Trophoblast cell (in vitro differentiated cells and primary cell): ENCODE measurements at regions not wholly inside any gene's neighbourhood (a gene's known extent, or its start where the extent isn't known, plus 50 kb on each side); places are given as distances from the start of the nearest gene placed in this dataset.

Source experiments
- DNase-seq, 2 donors: peaks; one replicate each; pipeline ENCODE4 v3.0.0-alpha.2; 2016
- H2AFZ ChIP-seq: 2 replicates; pipeline ENCODE4 v1.6.1; 2013; ENCODE audit warnings: low read length, moderate library complexity, mild to moderate bottlenecking; ENCODE audit not compliant: insufficient read depth, poor library complexity
- H2AK5ac ChIP-seq: 2 replicates; pipeline ENCODE4 v1.6.1; 2013; ENCODE audit warnings: mild to moderate bottlenecking, low read length
- H2BK120ac ChIP-seq: 2 replicates; pipeline ENCODE4 v1.6.1; 2013; ENCODE audit warnings: low read length, mild to moderate bottlenecking, moderate library complexity; ENCODE audit not compliant: insufficient read depth, poor library complexity
- H2BK12ac ChIP-seq: 2 replicates; pipeline ENCODE4 v1.6.1; 2013; ENCODE audit warnings: mild to moderate bottlenecking, low read length, moderate library complexity
- H2BK5ac ChIP-seq: 2 replicates; pipeline ENCODE4 v1.6.1; 2013; ENCODE audit warnings: low read length, low read depth, moderate library complexity, mild to moderate bottlenecking; ENCODE audit not compliant: poor library complexity
- H3K14ac ChIP-seq: 2 replicates; pipeline ENCODE4 v1.6.1; 2013; ENCODE audit warnings: mild to moderate bottlenecking, low read length
- H3K18ac ChIP-seq: 2 replicates; pipeline ENCODE4 v1.6.1; 2013; ENCODE audit warnings: mild to moderate bottlenecking, low read length
- H3K23ac ChIP-seq: 2 replicates; pipeline ENCODE4 v1.6.1; 2013; ENCODE audit warnings: low read length
- H3K27ac ChIP-seq: 2 replicates; pipeline ENCODE4 v1.5.1; 2013; ENCODE audit warnings: low read depth, mild to moderate bottlenecking, inconsistent platforms, low read length, moderate library complexity
- H3K27me3 ChIP-seq: 2 replicates; pipeline ENCODE4 v1.6.1; 2013; ENCODE audit warnings: inconsistent platforms, mild to moderate bottlenecking, low read length, moderate library complexity; ENCODE audit not compliant: insufficient read depth
- H3K36me3 ChIP-seq, 2 experiments: 1 replicate in 1 of 2; 2 replicates in 1 of 2; pipeline ENCODE4 v1.6.1; 2013; ENCODE audit warnings: low read length in 2 of 2, mild to moderate bottlenecking in 2 of 2, moderate library complexity in 1 of 2; ENCODE audit not compliant: insufficient read depth in 2 of 2, control insufficient read depth in 1 of 2
- H3K4ac ChIP-seq: 2 replicates; pipeline ENCODE4 v1.6.1; 2013; ENCODE audit warnings: low read depth, mild to moderate bottlenecking, low read length, moderate library complexity
- H3K4me1 ChIP-seq, 2 experiments: 1 replicate in 1 of 2; 2 replicates in 1 of 2; pipeline ENCODE4 v1.6.1; 2013; ENCODE audit warnings: low read length in 2 of 2, mild to moderate bottlenecking in 2 of 2, moderate library complexity in 1 of 2; ENCODE audit not compliant: insufficient read depth in 2 of 2, control insufficient read depth in 1 of 2
- H3K4me2 ChIP-seq: 2 replicates; pipeline ENCODE4 v1.6.1; 2013; ENCODE audit warnings: inconsistent platforms, mild to moderate bottlenecking, low read length, moderate library complexity
- H3K4me3 ChIP-seq: 2 replicates; pipeline ENCODE4 v1.5.1; 2013; ENCODE audit warnings: mild to moderate bottlenecking, low read depth, low read length, inconsistent platforms
- H3K79me1 ChIP-seq: one replicate; pipeline ENCODE4 v1.6.1; 2013; ENCODE audit warnings: low read length
- H3K79me2 ChIP-seq: 2 replicates; pipeline ENCODE4 v1.6.1; 2013; ENCODE audit warnings: low read length, mild to moderate bottlenecking; ENCODE audit not compliant: control insufficient read depth, insufficient read depth, poor library complexity
- H3K9ac ChIP-seq: 2 replicates; pipeline ENCODE4 v1.6.1; 2013; ENCODE audit warnings: mild to moderate bottlenecking, low read length
- H3K9me3 ChIP-seq: 2 replicates; pipeline ENCODE4 v1.6.1; 2013; ENCODE audit warnings: low read depth, mild to moderate bottlenecking, control low read depth, inconsistent platforms, low read length; ENCODE audit not compliant: insufficient read depth
- H4K12ac ChIP-seq: 2 replicates; pipeline ENCODE4 v1.6.1; 2013; ENCODE audit warnings: low read depth, mild to moderate bottlenecking, low read length, moderate library complexity
- H4K8ac ChIP-seq: 2 replicates; pipeline ENCODE4 v1.6.1; 2013; ENCODE audit warnings: low read depth, mild to moderate bottlenecking, low read length, moderate library complexity
- H4K91ac ChIP-seq: one replicate; pipeline ENCODE4 v1.6.1; 2013; ENCODE audit warnings: low read depth, mild to moderate bottlenecking, low read length, moderate library complexity
- WGBS: extraction: QIAGEN DNeasy Blood & Tissue Kit; methylation state at CpG from one replicate; pipeline ENCODE4 v1.1.7; 2013; ENCODE audit warnings: missing lambda C conversion rate; ENCODE audit not compliant: insufficient read length, insufficient coverage; ENCODE audit errors: extremely low coverage; 5-methylcytosine and 5-hydroxymethylcytosine counted together

- Histone ChIP-seq H4K91ac (no peak overlapping the region), H3K36me3 (no peaks in the 10 kb centered on the region), H4K12ac (no peak overlapping the region), H3K23ac (no peak overlapping the region), H2BK5ac (no peak overlapping the region), H3K14ac (no peak overlapping the region), H4K8ac (no peak overlapping the region), H3K4me2 (no peak overlapping the region), H2AFZ (no peak overlapping the region), H3K4ac (no peak overlapping the region), H2BK12ac (no peak overlapping the region), H3K9me3 (no peaks in the 10 kb centered on the region), H3K79me2 (no peaks in the 10 kb centered on the region), H3K27ac (no peak overlapping the region), H3K4me3 (no peak overlapping the region), H3K9ac (no peak overlapping the region), H2BK120ac (no peak overlapping the region), H2AK5ac (no peak overlapping the region), H3K4me1 (no peaks in the 10 kb centered on the region), H3K79me1 (no peaks in the 10 kb centered on the region), H3K27me3 (no peaks in the 10 kb centered on the region), H3K18ac (no peak overlapping the region)
- no peak for DNase-seq
- WGBS: no CpG with 5 or more reads among the region's 3 CpGs
These were observed 165.2 kb upstream of the DOCK10 start for GRCh38 chr2:225207471-225207870.

GRCh38 chr2:225207043-225207442, 164.8 kb upstream of the DOCK10 start:
- no peak overlapping the region for H3K14ac ChIP-seq
- no peak overlapping the region for H2BK120ac ChIP-seq
- H2AK5ac ChIP-seq: no peak overlapping the region
- no peak overlapping the region for H2AFZ ChIP-seq
- H3K18ac ChIP-seq: no peak overlapping the region
- no peak overlapping the region for H3K4me3 ChIP-seq
- H4K91ac ChIP-seq: no peak overlapping the region
- H3K27me3 ChIP-seq: no peaks in the 10 kb centered on the region
- H4K8ac ChIP-seq: no peak overlapping the region
- no peaks in the 10 kb centered on the region for H3K79me2 ChIP-seq
- H3K9ac ChIP-seq: no peak overlapping the region
- no peak overlapping the region for H3K4ac ChIP-seq
- no peaks in the 10 kb centered on the region for H3K36me3 ChIP-seq
- no peak overlapping the region for H3K4me2 ChIP-seq
- no peaks in the 10 kb centered on the region for H3K79me1 ChIP-seq
- H3K9me3 ChIP-seq: no peaks in the 10 kb centered on the region
- no peak overlapping the region for H4K12ac ChIP-seq
- H2BK12ac ChIP-seq: no peak overlapping the region
- no peak for DNase-seq
- no CpG with 5 or more reads among the region's 1 CpG for WGBS
- H3K4me1 ChIP-seq: no peaks in the 10 kb centered on the region
- H3K27ac ChIP-seq: no peak overlapping the region
- no peak overlapping the region for H3K23ac ChIP-seq
- no peak overlapping the region for H2BK5ac ChIP-seq

GRCh38 chr2:225196579-225196978, 154.3 kb upstream of the DOCK10 start:
- H2AK5ac ChIP-seq: no peak overlapping the region
- H3K79me2 ChIP-seq: no peaks in the 10 kb centered on the region
- H3K27ac ChIP-seq: no peak overlapping the region
- no peaks in the 10 kb centered on the region for H3K9me3 ChIP-seq
- no peak overlapping the region for H3K9ac ChIP-seq
- no peak overlapping the region for H3K18ac ChIP-seq
- no peak overlapping the region for H3K14ac ChIP-seq
- DNase-seq: no peak
- H3K4me2 ChIP-seq: no peak overlapping the region
- no peak overlapping the region for H2AFZ ChIP-seq
- no peaks in the 10 kb centered on the region for H3K36me3 ChIP-seq
- H2BK120ac ChIP-seq: no peak overlapping the region
- no peaks in the 10 kb centered on the region for H3K79me1 ChIP-seq
- no peak overlapping the region for H4K8ac ChIP-seq
- H3K4me3 ChIP-seq: no peak overlapping the region
- no peaks in the 10 kb centered on the region for H3K4me1 ChIP-seq
- H4K12ac ChIP-seq: no peak overlapping the region
- no peak overlapping the region for H2BK5ac ChIP-seq
- H3K23ac ChIP-seq: no peak overlapping the region
- WGBS: no CpG with 5 or more reads among the region's 1 CpG
- H2BK12ac ChIP-seq: no peak overlapping the region
- no peak overlapping the region for H3K4ac ChIP-seq
- H3K27me3 ChIP-seq: no peaks in the 10 kb centered on the region
- no peak overlapping the region for H4K91ac ChIP-seq

- no peak overlapping the region for H3K18ac ChIP-seq
- no peak overlapping the region for H3K14ac ChIP-seq
- no peak overlapping the region for H4K8ac ChIP-seq
- no peaks in the 10 kb centered on the region for H3K4me1 ChIP-seq
- H3K23ac ChIP-seq: no peak overlapping the region
- H2AFZ ChIP-seq: no peak overlapping the region
- H3K9ac ChIP-seq: no peak overlapping the region
- H3K27me3 ChIP-seq: no peaks in the 10 kb centered on the region
- H2BK5ac ChIP-seq: no peak overlapping the region
- no peak overlapping the region for H4K12ac ChIP-seq
- no peak overlapping the region for H3K4ac ChIP-seq
- H3K4me3 ChIP-seq: no peak overlapping the region
- no peaks in the 10 kb centered on the region for H3K9me3 ChIP-seq
- H3K4me2 ChIP-seq: no peak overlapping the region
- no peak overlapping the region for H3K27ac ChIP-seq
- peak in 1 of 2 donors; percentile 12 for DNase-seq
- WGBS: no CpG with 5 or more reads among the region's 3 CpGs
- no peak overlapping the region for H2BK12ac ChIP-seq
- H3K79me2 ChIP-seq: no peaks in the 10 kb centered on the region
- H4K91ac ChIP-seq: no peak overlapping the region
- no peaks in the 10 kb centered on the region for H3K36me3 ChIP-seq
- no peak overlapping the region for H2BK120ac ChIP-seq
- H3K79me1 ChIP-seq: no peaks in the 10 kb centered on the region
- no peak overlapping the region for H2AK5ac ChIP-seq
These were observed 150.6 kb upstream of the DOCK10 start for GRCh38 chr2:225192869-225193268.
